NB4 (cell line): ENCODE measurements at regions not wholly inside any gene's neighbourhood (a gene's known extent, or its start where the extent isn't known, plus 50 kb on each side); places are given as distances from the start of the nearest gene placed in this dataset.

Experiments used
- CTCF ChIP-seq: IDR thresholded peaks from one replicate; pipeline ENCODE4 v1.5.1; 2012; ENCODE audit warnings: low read depth, low read length
- MYC ChIP-seq: IDR thresholded peaks from 2 replicates; pipeline ENCODE4 v1.6.1; 2011; ENCODE audit warnings: low read depth, low read length
- POLR2A ChIP-seq: IDR thresholded peaks from 2 replicates; pipeline ENCODE4 v1.6.1; 2011; ENCODE audit warnings: mild to moderate bottlenecking; ENCODE audit not compliant: insufficient read length; ENCODE audit errors: extremely low read depth

- TF ChIP-seq CTCF (no peak), POLR2A (no peak), MYC (no peak)
Measured at GRCh38 chr6:165129086-165129485, 180.3 kb downstream of the C6orf118 start.
